ENCODE measurements at regions not wholly inside any gene's neighbourhood (a gene's known extent, or its start where the extent isn't known, plus 50 kb on each side); places are given as distances from the start of the nearest gene placed in this dataset.

DNA sequence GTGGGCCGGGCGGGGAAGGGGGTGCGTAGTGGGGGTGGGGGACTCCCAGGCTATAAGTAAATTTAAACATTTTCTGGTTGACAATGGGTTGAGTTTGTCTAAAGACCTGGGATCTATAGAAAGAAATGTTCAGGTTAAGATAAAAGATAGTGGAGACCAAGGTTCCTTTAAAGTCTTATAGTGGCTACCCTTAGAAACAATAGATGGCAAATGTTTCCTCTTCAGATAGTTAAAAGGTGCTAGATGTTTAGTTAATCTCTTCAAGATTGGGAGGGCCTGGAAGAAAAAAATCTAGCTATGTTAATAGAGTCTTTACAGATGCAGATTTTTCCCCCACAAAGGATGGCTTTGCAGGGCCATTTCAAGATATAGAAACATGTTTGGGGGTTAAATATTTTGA is 446.4 kb upstream of the FKBP1C start:
- TF ChIP-seq ETS2 (tag; IDR thresholded peaks at IDR 0.05; ENCODE audit: borderline replicate concordance, poor library complexity, severe bottlenecking) (no peak), SNIP1 (IDR thresholded peaks at IDR 0.05; ENCODE audit: low read depth) (no peak), SMARCE1 (IDR thresholded peaks at IDR 0.05) (no peak), ZNF146 (CRISPR knock-in tag; IDR thresholded peaks at IDR 0.05; ENCODE audit: unreplicated experiment) (no peak), CAMTA2 (CRISPR knock-in tag; conservative IDR thresholded peaks at IDR 0.05) (no peak), ZNF184 (CRISPR knock-in tag; IDR thresholded peaks at IDR 0.05) (no peak), NUFIP1 (IDR thresholded peaks at IDR 0.05; ENCODE audit: partially characterized antibody) (no peak)
- ChIA-PET POLR2A (no interaction called here), CTCF (ENCODE audit: low intra/inter-chr PET ratio) (no interaction called here)
- BruUV-seq (replicated peaks) = no TSS peak
- Histone ChIP-seq H3K9ac (ENCODE audit: insufficient read depth in 1 of 2, low read depth in 2 of 2, low read length in 2 of 2) (no peak overlapping the region), H3K4me2 (ENCODE audit: insufficient read depth, low read length) (no peak overlapping the region), H3K9me1 (ENCODE audit: control insufficient read depth, insufficient read depth, low read length) (no peaks in the 10 kb centered on the region), H3K36me3 (ENCODE audit: control insufficient read depth, insufficient read depth, low read length) (no peaks in the 10 kb centered on the region), H3K4me3 (no peak overlapping the region), H3K4me1 (replicated peaks in 1 of 2; ENCODE audit: control insufficient read depth in 2 of 2, insufficient read depth in 2 of 2, low read length in 2 of 2) (no peaks in the 10 kb centered on the region), H3K79me2 (ENCODE audit: control insufficient read depth, insufficient read depth, low read length) (no peaks in the 10 kb centered on the region), H2AFZ (ENCODE audit: low read depth, low read length) (no peak overlapping the region), H3K27ac (ENCODE audit: extremely low read depth, low read depth, low read length) (no peak overlapping the region), H3K9me3 (replicated peaks; ENCODE audit: control insufficient read depth, insufficient read depth, low read depth, low read length) (no peaks in the 10 kb centered on the region; the same call in 1 of the 2 replicates), H3K27me3 (ENCODE audit: control insufficient read depth in 2 of 2, insufficient read depth in 2 of 2, low read length in 2 of 2) (no peaks in the 10 kb centered on the region), H4K20me1 (replicated peaks; ENCODE audit: control insufficient read depth, insufficient read depth, low read length) (no peaks in the 10 kb centered on the region)
- intact Hi-C loops (cut with micrococcal nuclease) (no loop called here), in situ Hi-C loops (cut with MboI) (no loop called here)
- DNase-seq (ENCODE audit: extremely low read depth in 1 of 4, low spot score in 3 of 4) (no peak), ATAC-seq (no peak), FAIRE-seq (no peak)
- 0% methylated on average over 3 of the region's 3 CpGs for WGBS (ENCODE audit: insufficient coverage, low coverage, missing lambda C conversion rate)

Data from K562 (cell line).